HL-60 (cell line): ENCODE measurements at regions not wholly inside any gene's neighbourhood (a gene's known extent, or its start where the extent isn't known, plus 50 kb on each side); places are given as distances from the start of the nearest gene placed in this dataset.

ENCODE experiments used
- CTCF ChIP-seq: IDR thresholded peaks from one replicate; pipeline ENCODE4 v1.5.1; 2011; ENCODE audit warnings: low read length, control low read depth, inconsistent platforms; ENCODE audit not compliant: insufficient read depth
- GABPA ChIP-seq: IDR thresholded peaks from 2 replicates; pipeline ENCODE4 v1.6.1; 2012; ENCODE audit warnings: low read depth
- POLR2AphosphoS5 ChIP-seq: IDR thresholded peaks from 2 replicates; pipeline ENCODE4 v1.6.1; 2012; ENCODE audit warnings: low read depth
- REST ChIP-seq: IDR thresholded peaks from 2 replicates; pipeline ENCODE4 v1.6.1; 2012; ENCODE audit warnings: low read depth; ENCODE audit not compliant: insufficient replicate concordance

- TF ChIP-seq POLR2AphosphoS5 (no peak), GABPA (no peak), CTCF (no peak), REST (no peak)
Measured at GRCh38 chr10:20962165-20962564, 65.1 kb upstream of the NEBL start.
